ENCODE measurements at regions not wholly inside any gene's neighbourhood (a gene's known extent, or its start where the extent isn't known, plus 50 kb on each side); places are given as distances from the start of the nearest gene placed in this dataset.

GRCh38 chr6:11353921-11354389, 121.5 kb upstream of the NEDD9 start:
- TF ChIP-seq, protein P1, sequence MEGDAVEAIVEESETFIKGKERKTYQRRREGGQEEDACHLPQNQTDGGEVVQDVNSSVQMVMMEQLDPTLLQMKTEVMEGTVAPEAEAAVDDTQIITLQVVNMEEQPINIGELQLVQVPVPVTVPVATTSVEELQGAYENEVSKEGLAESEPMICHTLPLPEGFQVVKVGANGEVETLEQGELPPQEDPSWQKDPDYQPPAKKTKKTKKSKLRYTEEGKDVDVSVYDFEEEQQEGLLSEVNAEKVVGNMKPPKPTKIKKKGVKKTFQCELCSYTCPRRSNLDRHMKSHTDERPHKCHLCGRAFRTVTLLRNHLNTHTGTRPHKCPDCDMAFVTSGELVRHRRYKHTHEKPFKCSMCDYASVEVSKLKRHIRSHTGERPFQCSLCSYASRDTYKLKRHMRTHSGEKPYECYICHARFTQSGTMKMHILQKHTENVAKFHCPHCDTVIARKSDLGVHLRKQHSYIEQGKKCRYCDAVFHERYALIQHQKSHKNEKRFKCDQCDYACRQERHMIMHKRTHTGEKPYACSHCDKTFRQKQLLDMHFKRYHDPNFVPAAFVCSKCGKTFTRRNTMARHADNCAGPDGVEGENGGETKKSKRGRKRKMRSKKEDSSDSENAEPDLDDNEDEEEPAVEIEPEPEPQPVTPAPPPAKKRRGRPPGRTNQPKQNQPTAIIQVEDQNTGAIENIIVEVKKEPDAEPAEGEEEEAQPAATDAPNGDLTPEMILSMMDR (IDR thresholded peaks at IDR 0.05) = no peak
- TF ChIP-seq POLR2A (IDR thresholded peaks at IDR 0.05) (no peak), EP300 (IDR thresholded peaks at IDR 0.05) (peak in 1 of 2 donors; percentile 76)
